ENCODE measurements at regions not wholly inside any gene's neighbourhood (a gene's known extent, or its start where the extent isn't known, plus 50 kb on each side); places are given as distances from the start of the nearest gene placed in this dataset.

DNA sequence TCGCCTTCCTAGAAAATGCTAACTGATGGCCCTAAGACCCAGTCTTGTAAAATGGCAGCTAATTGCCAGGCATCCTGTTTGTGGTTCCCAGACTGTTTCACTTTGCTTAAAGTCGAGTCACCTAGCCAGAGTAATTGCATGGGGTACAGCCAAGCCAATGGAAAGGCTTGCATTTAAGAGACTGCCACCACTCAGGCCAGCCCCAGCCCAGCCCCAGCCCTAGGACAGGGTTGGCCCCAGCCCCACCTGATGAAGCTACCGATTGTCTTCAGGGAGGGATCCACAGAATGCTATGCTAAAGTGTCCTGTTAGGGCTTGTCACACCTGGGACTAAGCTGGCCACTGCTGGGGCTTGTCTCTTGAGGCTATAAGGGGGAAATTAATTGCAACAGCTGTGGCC is 194.6 kb upstream of the KLF3 start:
- H3K9ac ChIP-seq (ENCODE audit: low read depth, low read length), result no peak overlapping the region
- no peak overlapping the region for H2AK9ac ChIP-seq (replicated peaks; ENCODE audit: low read depth, low read length, poor library complexity)
- no peak overlapping the region for H3K18ac ChIP-seq (ENCODE audit: low read depth, low read length)
- H2BK20ac ChIP-seq (ENCODE audit: low read depth, low read length), result no peak overlapping the region
- H3K23ac ChIP-seq (ENCODE audit: low read depth, low read length), result no peak overlapping the region
- intact Hi-C loops (cut with micrococcal nuclease), result no loop called here
- CTCF ChIA-PET, result no interaction called here
- H3K4ac ChIP-seq (ENCODE audit: low read depth, low read length), result no peak overlapping the region
- TF ChIP-seq, protein P1, sequence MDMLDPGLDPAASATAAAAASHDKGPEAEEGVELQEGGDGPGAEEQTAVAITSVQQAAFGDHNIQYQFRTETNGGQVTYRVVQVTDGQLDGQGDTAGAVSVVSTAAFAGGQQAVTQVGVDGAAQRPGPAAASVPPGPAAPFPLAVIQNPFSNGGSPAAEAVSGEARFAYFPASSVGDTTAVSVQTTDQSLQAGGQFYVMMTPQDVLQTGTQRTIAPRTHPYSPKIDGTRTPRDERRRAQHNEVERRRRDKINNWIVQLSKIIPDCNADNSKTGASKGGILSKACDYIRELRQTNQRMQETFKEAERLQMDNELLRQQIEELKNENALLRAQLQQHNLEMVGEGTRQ (IDR thresholded peaks at IDR 0.05; ENCODE audit: low read depth, low read length), result no peak
- TF ChIP-seq CEBPB (IDR thresholded peaks at IDR 0.05; ENCODE audit: low read depth, low read length) (no peak), CHD1 (IDR thresholded peaks at IDR 0.05; ENCODE audit: low read depth, low read length) (no peak), MXI1 (IDR thresholded peaks at IDR 0.05; ENCODE audit: borderline replicate concordance, low read depth, low read length) (no peak), RAD21 (IDR thresholded peaks at IDR 0.05; ENCODE audit: low read length) (no peak), RFX5 (IDR thresholded peaks at IDR 0.05; ENCODE audit: low read depth, low read length) (no peak), MAFK (IDR thresholded peaks at IDR 0.05; ENCODE audit: low read depth, low read length) (no peak), SMC3 (IDR thresholded peaks at IDR 0.05; ENCODE audit: low read depth, low read length) (no peak), FOS (IDR thresholded peaks at IDR 0.05; ENCODE audit: low read depth, low read length) (no peak), RCOR1 (IDR thresholded peaks at IDR 0.05; ENCODE audit: insufficient replicate concordance, low read length) (no peak), BHLHE40 (IDR thresholded peaks at IDR 0.05; ENCODE audit: low read depth, low read length) (no peak), NFE2L2 (IDR thresholded peaks at IDR 0.05; ENCODE audit: low read depth, low read length) (no peak), POLR2A (IDR thresholded peaks at IDR 0.05; ENCODE audit: low read depth, low read length) (no peak), MAZ (IDR thresholded peaks at IDR 0.05; ENCODE audit: borderline replicate concordance, low read depth, low read length) (no peak)
- TF ChIP-seq, protein P2, sequence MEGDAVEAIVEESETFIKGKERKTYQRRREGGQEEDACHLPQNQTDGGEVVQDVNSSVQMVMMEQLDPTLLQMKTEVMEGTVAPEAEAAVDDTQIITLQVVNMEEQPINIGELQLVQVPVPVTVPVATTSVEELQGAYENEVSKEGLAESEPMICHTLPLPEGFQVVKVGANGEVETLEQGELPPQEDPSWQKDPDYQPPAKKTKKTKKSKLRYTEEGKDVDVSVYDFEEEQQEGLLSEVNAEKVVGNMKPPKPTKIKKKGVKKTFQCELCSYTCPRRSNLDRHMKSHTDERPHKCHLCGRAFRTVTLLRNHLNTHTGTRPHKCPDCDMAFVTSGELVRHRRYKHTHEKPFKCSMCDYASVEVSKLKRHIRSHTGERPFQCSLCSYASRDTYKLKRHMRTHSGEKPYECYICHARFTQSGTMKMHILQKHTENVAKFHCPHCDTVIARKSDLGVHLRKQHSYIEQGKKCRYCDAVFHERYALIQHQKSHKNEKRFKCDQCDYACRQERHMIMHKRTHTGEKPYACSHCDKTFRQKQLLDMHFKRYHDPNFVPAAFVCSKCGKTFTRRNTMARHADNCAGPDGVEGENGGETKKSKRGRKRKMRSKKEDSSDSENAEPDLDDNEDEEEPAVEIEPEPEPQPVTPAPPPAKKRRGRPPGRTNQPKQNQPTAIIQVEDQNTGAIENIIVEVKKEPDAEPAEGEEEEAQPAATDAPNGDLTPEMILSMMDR (conservative IDR thresholded peaks at IDR 0.05; ENCODE audit: low read depth, low read length), result no peak
- TF ChIP-seq, protein P3, sequence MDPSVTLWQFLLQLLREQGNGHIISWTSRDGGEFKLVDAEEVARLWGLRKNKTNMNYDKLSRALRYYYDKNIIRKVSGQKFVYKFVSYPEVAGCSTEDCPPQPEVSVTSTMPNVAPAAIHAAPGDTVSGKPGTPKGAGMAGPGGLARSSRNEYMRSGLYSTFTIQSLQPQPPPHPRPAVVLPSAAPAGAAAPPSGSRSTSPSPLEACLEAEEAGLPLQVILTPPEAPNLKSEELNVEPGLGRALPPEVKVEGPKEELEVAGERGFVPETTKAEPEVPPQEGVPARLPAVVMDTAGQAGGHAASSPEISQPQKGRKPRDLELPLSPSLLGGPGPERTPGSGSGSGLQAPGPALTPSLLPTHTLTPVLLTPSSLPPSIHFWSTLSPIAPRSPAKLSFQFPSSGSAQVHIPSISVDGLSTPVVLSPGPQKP (IDR thresholded peaks at IDR 0.05; ENCODE audit: borderline replicate concordance, low read depth, low read length), result no peak
- no peaks in the 10 kb centered on the region for H3K9me3 ChIP-seq (ENCODE audit: control insufficient read depth, insufficient read depth, low read length)
- no peak overlapping the region for H2AFZ ChIP-seq (replicated peaks; ENCODE audit: low read length, poor library complexity)
- no peak for DNase-seq
- no peak overlapping the region for H4K8ac ChIP-seq (ENCODE audit: low read depth in 2 of 2, low read length in 2 of 2)
- 90% methylated on average over 1 of the region's 3 CpGs; no CpG with 5 or more reads in 1 of the 2 experiments for WGBS, 2 experiments (ENCODE audit: extremely low coverage in 2 of 2, insufficient read length in 1 of 2)
- no peak overlapping the region for H2BK15ac ChIP-seq (ENCODE audit: low read depth, low read length)
- H4K91ac ChIP-seq (ENCODE audit: insufficient read depth, low read depth, low read length), result no peak overlapping the region
- no peak overlapping the region for H3K27ac ChIP-seq (ENCODE audit: insufficient read depth, low read length)
- no peaks in the 10 kb centered on the region for H3K79me1 ChIP-seq (ENCODE audit: low read depth in 1 of 2, low read length in 2 of 2)
- no peak overlapping the region for H2BK5ac ChIP-seq (ENCODE audit: low read depth, low read length, poor library complexity, severe bottlenecking)
- POLR2A ChIA-PET (ENCODE audit: unreplicated experiment), result no interaction called here
- H3K27me3 ChIP-seq (ENCODE audit: control insufficient read depth, insufficient read depth, low read length), result peaks cover 4% of the 10 kb centered on the region; the same call in 1 of the 2 replicates
- no peaks in the 10 kb centered on the region for H4K20me1 ChIP-seq (ENCODE audit: insufficient read depth, low read length)
- no peaks in the 10 kb centered on the region for H3K36me3 ChIP-seq (ENCODE audit: control insufficient read depth, insufficient read depth, low read length)
- no peak overlapping the region for H3K14ac ChIP-seq (replicated peaks; ENCODE audit: low read depth, low read length)
- ATAC-seq (ENCODE audit: low read depth), result no peak
- H3K9me1 ChIP-seq (ENCODE audit: insufficient read depth, low read length), result no peaks in the 10 kb centered on the region
- in situ Hi-C loops (cut with MboI; ENCODE audit: low sequenced_read_pairs), result no loop called here
- no peak overlapping the region for H3K56ac ChIP-seq (ENCODE audit: extremely low read depth, insufficient read depth, low read length)
- dilution Hi-C loops (cut with HindIII; ENCODE audit: low sequenced_read_pairs, unreplicated experiment), result no loop called here
- no peak overlapping the region for H2AK5ac ChIP-seq (ENCODE audit: low read depth, low read length)
- no peak overlapping the region for H3K4me2 ChIP-seq (ENCODE audit: low read depth, low read length)
- H2BK120ac ChIP-seq (ENCODE audit: low read depth, low read length), result no peak overlapping the region
- BruUV-seq (replicated peaks), result no TSS peak
- no peak overlapping the region for H3K4me3 ChIP-seq (ENCODE audit: insufficient read depth, low read depth, low read length)
- H4K5ac ChIP-seq (ENCODE audit: low read depth, low read length), result no peak overlapping the region
- no peaks in the 10 kb centered on the region for H3K4me1 ChIP-seq (ENCODE audit: control insufficient read depth, insufficient read depth, low read length)

All from IMR-90 (cell line).